GM12891 (cell line): ENCODE measurements at regions not wholly inside any gene's neighbourhood (a gene's known extent, or its start where the extent isn't known, plus 50 kb on each side); places are given as distances from the start of the nearest gene placed in this dataset.

Experiments
- DNase-seq: peaks from one replicate; pipeline ENCODE4 v3.0.0; 2011; ENCODE audit warnings: low spot score; ENCODE audit not compliant: insufficient read length
- FAIRE-seq: peaks from 2 replicates; lab custom pipeline; 2011; peaks lifted over from hg19 to GRCh38; lab: Jason Lieb, UNC
- PAX5 ChIP-seq: IDR thresholded peaks from 2 replicates; pipeline ENCODE4 v1.6.1; 2011; ENCODE audit warnings: low read length, moderate library complexity, mild to moderate bottlenecking; ENCODE audit not compliant: insufficient read depth, severe bottlenecking
- POLR2A ChIP-seq: IDR thresholded peaks from 2 replicates; pipeline ENCODE4 v1.6.1; 2011; ENCODE audit warnings: low read depth, low read length, control low read depth
- POLR2AphosphoS5 ChIP-seq: IDR thresholded peaks from 2 replicates; pipeline ENCODE4 v1.6.1; 2011; ENCODE audit warnings: low read depth, low read length, control low read depth
- POU2F2 ChIP-seq: IDR thresholded peaks from 2 replicates; pipeline ENCODE4 v1.6.1; 2011; ENCODE audit warnings: low read depth, mild to moderate bottlenecking, control low read depth, low read length, moderate library complexity
- SPI1 ChIP-seq: IDR thresholded peaks from 2 replicates; pipeline ENCODE4 v1.6.1; 2011; ENCODE audit warnings: low read depth, low read length, control low read depth
- TAF1 ChIP-seq: IDR thresholded peaks from 2 replicates; pipeline ENCODE4 v1.6.1; 2011; ENCODE audit warnings: low read depth, low read length, control low read depth

GRCh38 chr7:41147606-41148485, 555.0 kb downstream of the INHBA start:
- FAIRE-seq (no peak), DNase-seq (no peak)
- TF ChIP-seq SPI1 (no peak), PAX5 (no peak), POLR2A (no peak), TAF1 (no peak), POU2F2 (no peak), POLR2AphosphoS5 (no peak)

GRCh38 chr7:41146429-41146828, 556.5 kb downstream of the INHBA start:
- DNase-seq (no peak), FAIRE-seq (no peak)
- TF ChIP-seq POU2F2 (no peak), PAX5 (no peak), SPI1 (no peak), TAF1 (no peak), POLR2A (no peak), POLR2AphosphoS5 (no peak)

GRCh38 chr7:41145656-41146055, 557.2 kb downstream of the INHBA start:
- FAIRE-seq (no peak), DNase-seq (no peak)
- TF ChIP-seq POLR2A (no peak), TAF1 (no peak), POLR2AphosphoS5 (no peak), PAX5 (no peak), POU2F2 (no peak)

- TF ChIP-seq POLR2A = no peak
- TF ChIP-seq PAX5 = no peak
- no peak for TF ChIP-seq TAF1
- TF ChIP-seq POLR2AphosphoS5 = no peak
- TF ChIP-seq POU2F2 = no peak
- TF ChIP-seq SPI1 = no peak
- FAIRE-seq (no peak), DNase-seq (no peak)
These were observed 559.9 kb downstream of the INHBA start for GRCh38 chr7:41142904-41143473.

GRCh38 chr7:41139789-41140188, 563.1 kb downstream of the INHBA start:
- FAIRE-seq (no peak), DNase-seq (no peak)
- TF ChIP-seq PAX5 = no peak
- no peak for TF ChIP-seq SPI1
- no peak for TF ChIP-seq POLR2AphosphoS5
- no peak for TF ChIP-seq POU2F2
- no peak for TF ChIP-seq TAF1
- no peak for TF ChIP-seq POLR2A

GRCh38 chr7:41136551-41136950, 566.3 kb downstream of the INHBA start:
- DNase-seq (no peak), FAIRE-seq (no peak)
- no peak for TF ChIP-seq POLR2AphosphoS5

- no peak for DNase-seq
- FAIRE-seq = no peak
- no peak for TF ChIP-seq POLR2AphosphoS5
- no peak for TF ChIP-seq POU2F2
- TF ChIP-seq PAX5 = no peak
- TF ChIP-seq POLR2A = no peak
- no peak for TF ChIP-seq TAF1
- no peak for TF ChIP-seq SPI1
These were observed 567.4 kb downstream of the INHBA start for GRCh38 chr7:41135511-41135910.

- DNase-seq = peak; percentile 37
- no peak for TF ChIP-seq POU2F2
- TF ChIP-seq SPI1 = peak; percentile 74
- FAIRE-seq = peak; percentile 94
These were observed 568.3 kb downstream of the INHBA start for GRCh38 chr7:41134300-41135255.

- TF ChIP-seq POLR2A (no peak), POU2F2 (peak; percentile 31; the same call in 1 of the 2 replicates)
- no peak for FAIRE-seq
These were observed 569.1 kb downstream of the INHBA start for GRCh38 chr7:41133690-41134299.

More at GRCh38 chr7:41133690-41134299, 569.1 kb downstream of the INHBA start:
- DNase-seq = no peak
